Endothelial cell of umbilical vein (primary cell): ENCODE measurements at regions not wholly inside any gene's neighbourhood (a gene's known extent, or its start where the extent isn't known, plus 50 kb on each side); places are given as distances from the start of the nearest gene placed in this dataset.

Source experiments
- EZH2 ChIP-seq: IDR thresholded peaks from 2 replicates; pipeline ENCODE4 v1.6.1; 2012; ENCODE audit warnings: borderline replicate concordance, low read depth, mild to moderate bottlenecking, moderate library complexity, low read length, inconsistent platforms; ENCODE audit not compliant: severe bottlenecking
- POLR2A ChIP-seq: IDR thresholded peaks from 2 replicates; pipeline ENCODE4 v1.6.1; 2012; ENCODE audit warnings: low read depth, mild to moderate bottlenecking, control low read depth, low read length
- TF ChIP-seq, protein P1 (sequence below), 2 donors: IDR thresholded peaks; 1 replicate in 1 of 2; 2 replicates in 1 of 2; pipeline ENCODE4 v1.5.1; 2011; ENCODE audit warnings: low read length in 2 of 2, mild to moderate bottlenecking in 2 of 2, moderate library complexity in 2 of 2, control low read depth in 1 of 2, inconsistent platforms in 1 of 2, low read depth in 1 of 2; ENCODE audit not compliant: insufficient read depth in 1 of 2; ENCODE audit errors: extremely low read depth in 1 of 2

DNA sequence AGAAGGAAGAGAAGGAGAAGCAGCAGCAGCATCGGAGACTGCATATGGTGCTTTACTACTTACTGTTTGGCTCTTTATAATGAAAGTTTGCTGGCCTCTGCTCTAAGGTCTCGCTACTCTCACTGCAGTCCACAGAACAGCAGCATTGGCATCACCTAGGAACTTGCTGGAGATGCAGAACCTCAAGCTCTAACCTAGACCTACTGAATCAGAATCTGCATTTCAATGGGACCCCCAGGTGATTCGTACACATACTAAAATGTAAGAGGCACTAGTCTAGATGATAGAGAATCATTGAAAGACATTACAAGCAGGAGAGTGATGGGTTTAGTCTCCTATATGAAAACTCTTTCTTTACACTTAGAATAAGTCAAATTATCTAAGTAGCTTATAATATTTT is 270.6 kb downstream of the KLF5 start:
- TF ChIP-seq, protein P1, sequence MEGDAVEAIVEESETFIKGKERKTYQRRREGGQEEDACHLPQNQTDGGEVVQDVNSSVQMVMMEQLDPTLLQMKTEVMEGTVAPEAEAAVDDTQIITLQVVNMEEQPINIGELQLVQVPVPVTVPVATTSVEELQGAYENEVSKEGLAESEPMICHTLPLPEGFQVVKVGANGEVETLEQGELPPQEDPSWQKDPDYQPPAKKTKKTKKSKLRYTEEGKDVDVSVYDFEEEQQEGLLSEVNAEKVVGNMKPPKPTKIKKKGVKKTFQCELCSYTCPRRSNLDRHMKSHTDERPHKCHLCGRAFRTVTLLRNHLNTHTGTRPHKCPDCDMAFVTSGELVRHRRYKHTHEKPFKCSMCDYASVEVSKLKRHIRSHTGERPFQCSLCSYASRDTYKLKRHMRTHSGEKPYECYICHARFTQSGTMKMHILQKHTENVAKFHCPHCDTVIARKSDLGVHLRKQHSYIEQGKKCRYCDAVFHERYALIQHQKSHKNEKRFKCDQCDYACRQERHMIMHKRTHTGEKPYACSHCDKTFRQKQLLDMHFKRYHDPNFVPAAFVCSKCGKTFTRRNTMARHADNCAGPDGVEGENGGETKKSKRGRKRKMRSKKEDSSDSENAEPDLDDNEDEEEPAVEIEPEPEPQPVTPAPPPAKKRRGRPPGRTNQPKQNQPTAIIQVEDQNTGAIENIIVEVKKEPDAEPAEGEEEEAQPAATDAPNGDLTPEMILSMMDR (IDR thresholded peaks at IDR 0.05; ENCODE audit: extremely low read depth in 1 of 2, insufficient read depth in 1 of 2, low read depth in 1 of 2, low read length in 2 of 2): no peak
- no peak for TF ChIP-seq POLR2A
- TF ChIP-seq EZH2: no peak
